IPS-18a (cell line): ENCODE measurements at regions not wholly inside any gene's neighbourhood (a gene's known extent, or its start where the extent isn't known, plus 50 kb on each side); places are given as distances from the start of the nearest gene placed in this dataset.

Source experiments
- H3K27ac ChIP-seq: one replicate; pipeline ENCODE4 v1.5.1; 2013; ENCODE audit warnings: low read length
- H3K27me3 ChIP-seq: one replicate; pipeline ENCODE4 v1.6.1; 2013; ENCODE audit warnings: mild to moderate bottlenecking, low read length; ENCODE audit not compliant: control insufficient read depth, insufficient read depth
- H3K36me3 ChIP-seq: one replicate; pipeline ENCODE4 v1.6.1; 2013; ENCODE audit warnings: low read depth, low read length; ENCODE audit not compliant: control insufficient read depth
- H3K4me1 ChIP-seq: one replicate; pipeline ENCODE4 v1.6.1; 2013; ENCODE audit warnings: low read depth, low read length; ENCODE audit not compliant: control insufficient read depth
- H3K4me3 ChIP-seq: one replicate; pipeline ENCODE4 v1.5.1; 2013; ENCODE audit warnings: low read length
- H3K9ac ChIP-seq: one replicate; pipeline ENCODE4 v1.6.1; 2013; ENCODE audit warnings: mild to moderate bottlenecking, low read length, moderate library complexity
- H3K9me3 ChIP-seq: one replicate; pipeline ENCODE4 v1.6.1; 2013; ENCODE audit warnings: low read depth, low read length; ENCODE audit not compliant: control insufficient read depth

GRCh38 chr1:229124116-229124515, 146.8 kb upstream of the RAB4A start:
- H3K4me3 ChIP-seq: no peak overlapping the region
- H3K9ac ChIP-seq: no peak overlapping the region
- H3K27me3 ChIP-seq: no peaks in the 10 kb centered on the region
- H3K4me1 ChIP-seq: peaks cover under 1% of the 10 kb centered on the region
- no peak overlapping the region for H3K27ac ChIP-seq
- no peaks in the 10 kb centered on the region for H3K36me3 ChIP-seq
- no peaks in the 10 kb centered on the region for H3K9me3 ChIP-seq

GRCh38 chr1:229124520-229125124, 146.3 kb upstream of the RAB4A start:
- Histone ChIP-seq H3K36me3 (no peaks in the 10 kb centered on the region), H3K27me3 (no peaks in the 10 kb centered on the region), H3K27ac (no peak overlapping the region), H3K9ac (no peak overlapping the region), H3K9me3 (no peaks in the 10 kb centered on the region), H3K4me3 (no peak overlapping the region), H3K4me1 (peaks cover 4% of the 10 kb centered on the region)

- no peak overlapping the region for H3K4me3 ChIP-seq
- H3K36me3 ChIP-seq: no peaks in the 10 kb centered on the region
- H3K4me1 ChIP-seq: peaks cover 4% of the 10 kb centered on the region
- no peak overlapping the region for H3K9ac ChIP-seq
- H3K9me3 ChIP-seq: no peaks in the 10 kb centered on the region
- no peaks in the 10 kb centered on the region for H3K27me3 ChIP-seq
- no peak overlapping the region for H3K27ac ChIP-seq
Measured at GRCh38 chr1:229127301-229127700, 143.6 kb upstream of the RAB4A start.

GRCh38 chr1:229128066-229128608, 142.8 kb upstream of the RAB4A start:
- Histone ChIP-seq H3K9me3 (no peaks in the 10 kb centered on the region), H3K27ac (no peak overlapping the region), H3K36me3 (no peaks in the 10 kb centered on the region), H3K9ac (no peak overlapping the region), H3K27me3 (no peaks in the 10 kb centered on the region), H3K4me3 (no peak overlapping the region), H3K4me1 (peaks cover 4% of the 10 kb centered on the region)

- H3K9ac ChIP-seq: no peak overlapping the region
Measured at GRCh38 chr1:229129301-229130027, 141.4 kb upstream of the RAB4A start.

GRCh38 chr1:229130028-229130668, 140.8 kb upstream of the RAB4A start:
- Histone ChIP-seq H3K4me1 (peaks cover 4% of the 10 kb centered on the region), H3K4me3 (no peak overlapping the region), H3K36me3 (no peaks in the 10 kb centered on the region), H3K27me3 (no peaks in the 10 kb centered on the region), H3K9ac (no peak overlapping the region), H3K27ac (no peak overlapping the region), H3K9me3 (peaks cover 2% of the 10 kb centered on the region)

More at GRCh38 chr1:229129301-229130027, 141.4 kb upstream of the RAB4A start:
- peaks cover 4% of the 10 kb centered on the region for H3K4me1 ChIP-seq
- no peak overlapping the region for H3K4me3 ChIP-seq
- no peak overlapping the region for H3K27ac ChIP-seq
- H3K27me3 ChIP-seq: no peaks in the 10 kb centered on the region
- no peaks in the 10 kb centered on the region for H3K9me3 ChIP-seq
- H3K36me3 ChIP-seq: no peaks in the 10 kb centered on the region

GRCh38 chr1:229131243-229132105, 139.4 kb upstream of the RAB4A start:
- no peak overlapping the region for H3K27ac ChIP-seq
- H3K36me3 ChIP-seq: no peaks in the 10 kb centered on the region
- peaks cover 4% of the 10 kb centered on the region for H3K4me1 ChIP-seq
- no peak overlapping the region for H3K9ac ChIP-seq
- no peak overlapping the region for H3K4me3 ChIP-seq
- peaks cover 7% of the 10 kb centered on the region for H3K9me3 ChIP-seq
- H3K27me3 ChIP-seq: no peaks in the 10 kb centered on the region

GRCh38 chr1:229132106-229132443, 138.8 kb upstream of the RAB4A start:
- Histone ChIP-seq H3K27ac (no peak overlapping the region), H3K4me3 (no peak overlapping the region)

GRCh38 chr1:229132706-229133105, 138.2 kb upstream of the RAB4A start:
- Histone ChIP-seq H3K27ac (no peak overlapping the region), H3K9me3 (peaks cover 7% of the 10 kb centered on the region), H3K4me1 (peaks cover 4% of the 10 kb centered on the region), H3K9ac (no peak overlapping the region), H3K36me3 (no peaks in the 10 kb centered on the region), H3K4me3 (no peak overlapping the region), H3K27me3 (no peaks in the 10 kb centered on the region)

More at GRCh38 chr1:229132106-229132443, 138.8 kb upstream of the RAB4A start:
- no peaks in the 10 kb centered on the region for H3K36me3 ChIP-seq
- no peaks in the 10 kb centered on the region for H3K27me3 ChIP-seq
- peaks cover 7% of the 10 kb centered on the region for H3K9me3 ChIP-seq
- no peak overlapping the region for H3K9ac ChIP-seq
- H3K4me1 ChIP-seq: peaks cover 4% of the 10 kb centered on the region

- no peak overlapping the region for H3K4me3 ChIP-seq
- peaks cover 4% of the 10 kb centered on the region for H3K4me1 ChIP-seq
- no peak overlapping the region for H3K27ac ChIP-seq
- H3K9me3 ChIP-seq: peaks cover 7% of the 10 kb centered on the region
- H3K36me3 ChIP-seq: no peaks in the 10 kb centered on the region
- H3K27me3 ChIP-seq: no peaks in the 10 kb centered on the region
- H3K9ac ChIP-seq: no peak overlapping the region
Measured at GRCh38 chr1:229133151-229133550, 137.8 kb upstream of the RAB4A start.

GRCh38 chr1:229133811-229134210, 137.1 kb upstream of the RAB4A start:
- Histone ChIP-seq H3K27ac (no peak overlapping the region), H3K9me3 (peaks cover 7% of the 10 kb centered on the region), H3K4me1 (peaks cover 4% of the 10 kb centered on the region), H3K27me3 (no peaks in the 10 kb centered on the region), H3K36me3 (no peaks in the 10 kb centered on the region), H3K9ac (no peak overlapping the region), H3K4me3 (no peak overlapping the region)
